Right atrium auricular region (tissue), 2 donors: ENCODE measurements at regions not wholly inside any gene's neighbourhood (a gene's known extent, or its start where the extent isn't known, plus 50 kb on each side); places are given as distances from the start of the nearest gene placed in this dataset.
"Not testable (repeated sequence)": the region's sequence is repeated elsewhere in the genome, so short reads cannot be mapped to it uniquely, and the experiment has no call there.

Experiments
- DNase-seq: peaks from one replicate; pipeline ENCODE4 v3.0.0-alpha.2; 2019; ENCODE audit warnings: low spot score
- H3K27ac ChIP-seq, 2 donors: fragments of 200-600 bp; sonication (generic); 1 replicate in 1 of 2; 2 replicates in 1 of 2; pipeline ENCODE4 v1.5.1; 2016 to 2019
- H3K27me3 ChIP-seq, 2 donors: fragments of 200-600 bp; sonication (generic); one replicate each; pipeline versions ENCODE4 v1.5.1 to v1.6.0; 2017 to 2019
- H3K36me3 ChIP-seq: fragments of 200-600 bp; sonication (generic); one replicate; pipeline ENCODE4 v1.5.1; 2016
- H3K4me1 ChIP-seq, 2 donors: fragments of 200-600 bp; sonication (generic); one replicate each; pipeline versions ENCODE4 v1.5.1 to v1.6.0; 2017 to 2019
- H3K4me3 ChIP-seq, 2 donors: fragments of 200-600 bp; sonication (generic); 1 replicate in 1 of 2; 2 replicates in 1 of 2; pipeline ENCODE4 v1.5.1; 2017 to 2019; ENCODE audit warnings: mild to moderate bottlenecking in 1 of 2, moderate library complexity in 1 of 2
- H3K9me3 ChIP-seq, 2 donors: fragments of 200-600 bp; sonication (generic); one replicate each; pipeline ENCODE4 v1.5.1; 2019
- CTCF ChIP-seq, 2 donors: fragments of 200-600 bp; sonication (generic); IDR thresholded peaks; one replicate each; pipeline ENCODE4 v1.5.1; 2019; ENCODE audit warnings: antibody characterized with exemption in 2 of 2

- H3K4me3 ChIP-seq: no peak overlapping the region
- DNase-seq: no peak
- H3K36me3 ChIP-seq: no peaks in the 10 kb centered on the region
- TF ChIP-seq CTCF (IDR thresholded peaks at IDR 0.05): no peak
- no peaks in the 10 kb centered on the region for H3K4me1 ChIP-seq
- H3K9me3 ChIP-seq: no peaks in the 10 kb centered on the region
- H3K27me3 ChIP-seq: no peaks in the 10 kb centered on the region
- no peak overlapping the region for H3K27ac ChIP-seq
Observed at GRCh38 chr3:107224026-107224596, 153.1 kb upstream of the CCDC54 start.

- Histone ChIP-seq H3K36me3 (no peaks in the 10 kb centered on the region), H3K27ac (no peak overlapping the region), H3K4me3 (no peak overlapping the region), H3K4me1 (no peaks in the 10 kb centered on the region), H3K27me3 (no peaks in the 10 kb centered on the region), H3K9me3 (no peaks in the 10 kb centered on the region)
- TF ChIP-seq CTCF (IDR thresholded peaks at IDR 0.05): no peak
- DNase-seq: no peak
Observed at GRCh38 chr3:107227091-107227490, 150.1 kb upstream of the CCDC54 start.

- not testable (repeated sequence) for H3K27me3 ChIP-seq, H3K27ac ChIP-seq, H3K9me3 ChIP-seq
Observed at GRCh38 chr3:107233877-107234276, 143.4 kb upstream of the CCDC54 start.

DNA sequence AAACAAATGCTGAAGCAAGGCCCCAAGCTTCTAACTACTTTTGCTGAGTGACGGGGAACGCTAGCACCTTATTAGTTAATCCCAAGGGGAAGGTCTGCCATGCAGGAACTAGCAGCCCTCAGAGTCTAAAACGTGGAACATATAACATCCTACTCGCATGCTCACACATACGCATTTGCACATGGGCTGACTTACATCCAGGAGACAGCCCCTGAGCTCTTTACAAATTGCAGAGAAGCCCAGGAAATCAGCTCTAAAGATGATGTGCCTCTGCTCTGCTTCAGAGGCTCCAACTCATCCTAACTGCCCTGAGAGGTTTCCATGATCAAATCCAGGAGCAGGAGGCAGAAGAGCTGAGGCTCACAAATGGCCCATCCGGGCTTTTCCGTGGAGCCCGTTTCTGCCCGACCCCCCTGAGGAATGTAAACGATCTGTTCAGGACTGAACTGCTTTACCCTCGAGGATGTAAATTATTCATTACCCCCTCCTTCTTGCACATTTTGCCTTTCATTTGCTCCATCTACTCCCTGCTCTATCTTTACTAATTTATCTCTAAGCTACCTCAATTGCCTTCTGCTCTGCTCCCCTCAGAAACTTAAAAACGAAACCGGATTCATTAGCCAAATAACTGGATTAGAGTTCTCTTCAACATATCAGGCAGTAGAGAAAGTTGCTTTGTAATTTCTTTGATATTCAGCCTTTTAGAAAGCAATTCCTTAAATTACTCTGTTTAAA lies 141.9 kb upstream of the CCDC54 start:
- Histone ChIP-seq H3K4me3 (peak overlapping the region; percentile 30 to 45), H3K36me3 (no peaks in the 10 kb centered on the region), H3K9me3 (no peaks in the 10 kb centered on the region), H3K4me1 (peaks cover 0 to 17% of the 10 kb centered on the region in 2 donors), H3K27me3 (no peaks in the 10 kb centered on the region), H3K27ac (peak overlapping the region; percentile 48 to 68)
- no peak for TF ChIP-seq CTCF (IDR thresholded peaks at IDR 0.05)
- DNase-seq: no peak

More at GRCh38 chr3:107233877-107234276, 143.4 kb upstream of the CCDC54 start:
- not testable (repeated sequence) for H3K36me3 ChIP-seq, H3K4me1 ChIP-seq, H3K4me3 ChIP-seq, DNase-seq

DNA sequence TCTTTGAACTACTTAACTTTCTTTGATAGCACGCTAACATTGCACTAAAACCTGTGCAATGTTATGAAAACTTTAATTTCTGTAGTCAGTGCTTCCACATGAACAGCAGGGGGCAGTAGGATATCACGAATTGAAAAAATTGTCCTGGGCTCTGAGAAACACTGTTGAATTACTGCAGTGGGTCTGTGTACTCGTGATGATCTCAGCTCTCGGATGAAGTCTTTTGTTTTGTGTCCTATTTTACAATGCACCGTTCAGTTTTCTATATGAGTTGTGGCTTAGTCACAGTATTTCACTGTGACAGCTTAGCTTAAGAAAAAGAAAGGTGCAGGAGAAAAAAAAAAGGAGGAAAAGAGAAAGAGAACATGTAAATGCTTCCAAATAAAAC lies 141.3 kb upstream of the CCDC54 start:
- Histone ChIP-seq H3K36me3 (no peaks in the 10 kb centered on the region), H3K4me1 (peaks cover 0 to 17% of the 10 kb centered on the region in 2 donors), H3K9me3 (no peaks in the 10 kb centered on the region), H3K27ac (peak overlapping the region; percentile 48 to 68), H3K4me3 (peak overlapping the region; percentile 30 to 45), H3K27me3 (no peaks in the 10 kb centered on the region)
- peak; percentile 86 to 91 for TF ChIP-seq CTCF (IDR thresholded peaks at IDR 0.05)
- no peak for DNase-seq

- no peaks in the 10 kb centered on the region for H3K9me3 ChIP-seq
- no peaks in the 10 kb centered on the region for H3K27me3 ChIP-seq
- DNase-seq: no peak
- no peak for TF ChIP-seq CTCF (IDR thresholded peaks at IDR 0.05)
- no peaks in the 10 kb centered on the region for H3K36me3 ChIP-seq
- H3K4me1 ChIP-seq: peaks cover 0 to 23% of the 10 kb centered on the region in 2 donors
- peak overlapping the region; percentile 48 to 68 for H3K27ac ChIP-seq
- no peak overlapping the region for H3K4me3 ChIP-seq
Observed at GRCh38 chr3:107236655-107237337, 140.4 kb upstream of the CCDC54 start.
